H1 (cell line): ENCODE measurements at regions not wholly inside any gene's neighbourhood (a gene's known extent, or its start where the extent isn't known, plus 50 kb on each side); places are given as distances from the start of the nearest gene placed in this dataset.

Experiments
- CTCF ChIA-PET: fragments of 300-600 bp; sonication (Branson Sonifier 250); formaldehyde crosslinking; loops from one replicate; lab custom pipeline; 2021; ENCODE audit not compliant: partially characterized antibody; lab: Charles Lee
- POLR2A ChIA-PET: fragments of 300-600 bp; sonication (Branson Sonifier 250); formaldehyde crosslinking; loops from one replicate; lab custom pipeline; 2021; ENCODE audit warnings: inconsistent platforms; ENCODE audit not compliant: partially characterized antibody; lab: Charles Lee
- DNase-seq, 2 experiments: peaks; one replicate each; pipeline versions ENCODE4 v3.0.0 to v3.0.0-alpha.2; 2010 to 2022; ENCODE audit warnings: low spot score in 2 of 2, low read depth in 1 of 2, mixed read lengths in 1 of 2
- FAIRE-seq: peaks from 2 replicates; lab custom pipeline; 2011; peaks lifted over from hg19 to GRCh38; lab: Jason Lieb, UNC
- H2AFZ ChIP-seq: 2 replicates; pipeline ENCODE4 v1.8.1; 2012; ENCODE audit warnings: low read length, inconsistent platforms
- H2AK5ac ChIP-seq: 2 replicates; pipeline ENCODE4 v1.6.1; 2013; ENCODE audit warnings: low read depth, low read length
- H2BK120ac ChIP-seq: replicated peaks from 2 replicates; pipeline ENCODE3; 2013; ENCODE audit warnings: low read depth, low read length, inconsistent platforms
- H2BK12ac ChIP-seq: 2 replicates; pipeline ENCODE4 v1.6.1; 2013; ENCODE audit warnings: low read depth, low read length
- H2BK15ac ChIP-seq: 2 replicates; pipeline ENCODE4 v1.6.1; 2013; ENCODE audit warnings: low read length
- H2BK20ac ChIP-seq: 2 replicates; pipeline ENCODE4 v1.6.1; 2013; ENCODE audit warnings: low read length
- H2BK5ac ChIP-seq: 2 replicates; pipeline ENCODE4 v1.6.1; 2013; ENCODE audit warnings: low read depth, low read length
- H3K14ac ChIP-seq: 2 replicates; pipeline ENCODE4 v1.6.1; 2013; ENCODE audit warnings: inconsistent platforms; ENCODE audit not compliant: insufficient read length
- H3K18ac ChIP-seq: 2 replicates; pipeline ENCODE4 v1.6.1; 2013; ENCODE audit warnings: low read length; ENCODE audit errors: extremely low read depth
- H3K23ac ChIP-seq: 2 replicates; pipeline ENCODE4 v1.6.1; 2013; ENCODE audit warnings: inconsistent platforms; ENCODE audit not compliant: insufficient read length
- H3K23me2 ChIP-seq: 2 replicates; pipeline ENCODE4 v1.6.1; 2013; ENCODE audit warnings: low read depth, low read length
- H3K27ac ChIP-seq: 2 replicates; pipeline ENCODE4 v1.6.1; 2011; ENCODE audit warnings: low read depth, low read length, inconsistent platforms
- H3K27me3 ChIP-seq, 4 experiments: replicated peaks in 1 of 4; 1 replicate in 1 of 4; 2 replicates in 3 of 4; pipeline versions ENCODE4 v1.6.1 to v1.8.1; 2011 to 2013; ENCODE audit warnings: low read length in 3 of 4, mild to moderate bottlenecking in 3 of 4, inconsistent platforms in 2 of 4, mixed read lengths in 2 of 4, moderate library complexity in 1 of 4; ENCODE audit not compliant: control insufficient read depth in 3 of 4, insufficient read depth in 3 of 4; ENCODE audit errors: extremely low read depth in 1 of 4
- H3K36me3 ChIP-seq, 4 experiments: 2 replicates each; pipeline versions ENCODE4 v1.6.1 to v1.8.1; 2011 to 2013; ENCODE audit warnings: mild to moderate bottlenecking in 4 of 4, low read length in 3 of 4, moderate library complexity in 2 of 4, control low read depth in 1 of 4, inconsistent platforms in 1 of 4; ENCODE audit not compliant: insufficient read depth in 4 of 4, control insufficient read depth in 2 of 4
- H3K4ac ChIP-seq: replicated peaks from 2 replicates; pipeline ENCODE3; 2013; ENCODE audit warnings: low read length, low read depth, mixed read lengths, inconsistent platforms; ENCODE audit not compliant: insufficient read length
- H3K4me1 ChIP-seq, 4 experiments: replicated peaks in 1 of 4; 1 replicate in 1 of 4; 2 replicates in 3 of 4; pipeline versions ENCODE4 v1.6.1 to v1.8.1; 2011 to 2013; ENCODE audit warnings: low read length in 3 of 4, inconsistent platforms in 2 of 4, mixed read lengths in 1 of 4; ENCODE audit not compliant: insufficient read depth in 4 of 4, control insufficient read depth in 3 of 4
- H3K4me2 ChIP-seq, 2 experiments: 2 replicates each; pipeline versions ENCODE4 v1.6.1 to v1.8.1; 2011 to 2013; ENCODE audit warnings: low read depth in 2 of 2, low read length in 2 of 2, control low read depth in 1 of 2, inconsistent platforms in 1 of 2, mild to moderate bottlenecking in 1 of 2; ENCODE audit not compliant: insufficient read depth in 1 of 2
- H3K4me3 ChIP-seq, 4 experiments: fragments of 200-600, 300-600 bp in 1 of 4; sonication (generic), shearing (Covaris generic), sonication (Bioruptor Twin) in 1 of 4; 2 replicates each; pipeline versions ENCODE4 v1.5.1 to v1.8.1; 2011 to 2016; ENCODE audit warnings: low read length in 4 of 4, low read depth in 3 of 4, control low read depth in 2 of 4, inconsistent platforms in 2 of 4, mild to moderate bottlenecking in 2 of 4, mixed read lengths in 1 of 4, moderate library complexity in 1 of 4; ENCODE audit not compliant: insufficient read depth in 2 of 4; ENCODE audit errors: extremely low read depth in 1 of 4
- H3K56ac ChIP-seq: replicated peaks from 2 replicates; pipeline ENCODE3; 2013; ENCODE audit warnings: low read depth, mild to moderate bottlenecking, mixed read lengths, low read length, inconsistent platforms; ENCODE audit not compliant: insufficient read length
- H3K79me1 ChIP-seq: 2 replicates; pipeline ENCODE4 v1.6.1; 2013; ENCODE audit warnings: low read depth, low read length, control low read depth
- H3K79me2 ChIP-seq, 2 experiments: 2 replicates each; pipeline versions ENCODE4 v1.6.1 to v1.8.1; 2012 to 2013; ENCODE audit warnings: low read length in 2 of 2, mild to moderate bottlenecking in 2 of 2, inconsistent platforms in 1 of 2; ENCODE audit not compliant: insufficient read depth in 2 of 2, control insufficient read depth in 1 of 2
- H3K9ac ChIP-seq, 4 experiments: replicated peaks in 1 of 4; 1 replicate in 1 of 4; 2 replicates in 3 of 4; pipeline versions ENCODE4 v1.6.1 to v1.8.1; 2011 to 2013; ENCODE audit warnings: low read depth in 3 of 4, low read length in 3 of 4, control low read depth in 2 of 4, mild to moderate bottlenecking in 2 of 4, moderate library complexity in 2 of 4, inconsistent platforms in 1 of 4; ENCODE audit errors: extremely low read depth in 1 of 4
- H3K9me3 ChIP-seq, 2 experiments: 2 replicates each; pipeline versions ENCODE4 v1.6.1 to v1.8.1; 2012 to 2013; ENCODE audit warnings: mild to moderate bottlenecking in 2 of 2, moderate library complexity in 2 of 2, control low read depth in 1 of 2, inconsistent platforms in 1 of 2, low read depth in 1 of 2, low read length in 1 of 2, mixed read lengths in 1 of 2; ENCODE audit not compliant: insufficient read depth in 2 of 2
- H4K20me1 ChIP-seq, 2 experiments: replicated peaks in 1 of 2; 2 replicates each; pipeline versions ENCODE3 to v1.8.1; 2011 to 2013; ENCODE audit warnings: inconsistent platforms in 2 of 2, low read length in 2 of 2, mild to moderate bottlenecking in 1 of 2; ENCODE audit not compliant: insufficient read depth in 2 of 2, control insufficient read depth in 1 of 2
- H4K5ac ChIP-seq: 2 replicates; pipeline ENCODE4 v1.6.1; 2013; ENCODE audit warnings: low read length, low read depth, mixed read lengths, inconsistent platforms; ENCODE audit not compliant: insufficient read length
- H4K8ac ChIP-seq: 2 replicates; pipeline ENCODE4 v1.8.0; 2013; ENCODE audit warnings: mild to moderate bottlenecking, moderate library complexity, low read length, inconsistent platforms; ENCODE audit not compliant: insufficient read depth; ENCODE audit errors: extremely low read depth
- H4K91ac ChIP-seq: replicated peaks from 2 replicates; pipeline ENCODE3; 2013; ENCODE audit warnings: low read length, mixed read lengths, inconsistent platforms; ENCODE audit not compliant: insufficient read length
- JUN ChIP-seq: IDR thresholded peaks from 2 replicates; pipeline ENCODE4 v1.6.1; 2011; ENCODE audit warnings: low read depth, mild to moderate bottlenecking, improper control_type of control experiment, low read length
- YY1 ChIP-seq: IDR thresholded peaks from 2 replicates; pipeline ENCODE4 v1.6.1; 2011; ENCODE audit warnings: low read depth, mild to moderate bottlenecking, low read length
- WGBS, 2 experiments: shearing (Covaris generic) in 1 of 2; methylation state at CpG; one replicate each; pipeline versions ENCODE4 v1.1.6 to v1.1.7; 2013 to 2015; ENCODE audit warnings: low lambda C conversion rate in 2 of 2, mixed read lengths in 2 of 2, inconsistent platforms in 1 of 2, low coverage in 1 of 2, missing lambda C conversion rate in 1 of 2; ENCODE audit not compliant: insufficient replicate concordance in 2 of 2, insufficient coverage in 1 of 2, insufficient read length in 1 of 2; ENCODE audit errors: extremely low coverage in 1 of 2, missing lambda C conversion rate in 1 of 2; 5-methylcytosine and 5-hydroxymethylcytosine counted together

DNA sequence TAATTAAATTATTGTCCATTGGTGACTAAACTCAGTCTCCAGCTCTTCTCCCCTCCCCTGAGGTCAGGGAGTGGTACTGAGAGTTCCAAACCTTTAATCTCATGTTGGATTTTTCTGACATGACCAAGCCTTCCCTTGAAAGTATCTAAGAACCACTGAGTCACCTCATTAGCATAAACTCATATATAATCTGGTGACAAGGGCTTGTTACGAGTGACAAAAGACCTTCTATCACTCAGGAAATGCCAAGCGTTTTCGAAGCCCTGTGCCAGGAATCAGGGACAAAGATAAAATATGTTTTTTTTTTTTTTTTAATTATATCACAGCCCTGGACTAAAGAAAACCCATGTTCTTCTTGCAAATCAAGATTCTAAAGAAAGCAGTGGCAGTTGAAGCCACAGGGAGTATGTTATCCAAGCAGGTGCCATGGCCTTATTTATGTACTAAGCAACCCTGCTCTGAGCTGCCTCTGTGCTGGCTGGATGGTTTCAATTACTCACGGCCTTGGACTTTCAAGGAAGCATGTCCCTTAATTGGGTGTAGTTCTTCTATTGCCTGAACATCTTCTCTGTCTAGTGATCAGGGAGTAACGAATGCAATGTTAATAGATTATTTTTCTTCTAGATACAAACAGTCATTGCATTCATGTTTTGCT is 169.0 kb upstream of the PRKCQ start:
- no peak overlapping the region for H3K4me2 ChIP-seq

More for the DNA sequence above, 169.0 kb upstream of the PRKCQ start:
- Histone ChIP-seq H2BK12ac (no peak overlapping the region), H4K8ac (no peak overlapping the region), H2AFZ (no peak overlapping the region), H3K23ac (no peak overlapping the region), H3K79me1 (no peaks in the 10 kb centered on the region), H3K56ac (no peak overlapping the region), H2BK15ac (no peak overlapping the region), H3K4me3 (no peak overlapping the region), H4K20me1 (no peaks in the 10 kb centered on the region), H2BK20ac (no peak overlapping the region), H2AK5ac (no peak overlapping the region), H3K27me3 (no peaks in the 10 kb centered on the region), H2BK120ac (no peak overlapping the region), H3K18ac (no peak overlapping the region), H3K9me3 (no peaks in the 10 kb centered on the region), H2BK5ac (no peak overlapping the region), H3K79me2 (no peaks in the 10 kb centered on the region), H3K9ac (no peak overlapping the region), H3K14ac (no peak overlapping the region), H3K4me1 (peaks cover 0 to 8% (median 5%) of the 10 kb centered on the region in 4 experiments; a peak in 5 of 7 replicates), H4K91ac (no peak overlapping the region), H3K27ac (no peak overlapping the region), H3K36me3 (no peaks in the 10 kb centered on the region), H3K4ac (no peak overlapping the region), H3K23me2 (no peaks in the 10 kb centered on the region; the same call in 1 of the 2 replicates), H4K5ac (no peak overlapping the region)
- ChIA-PET POLR2A (no interaction called here), CTCF (no interaction called here)
- FAIRE-seq: no peak
- no peak for TF ChIP-seq JUN
- no peak for TF ChIP-seq YY1
- DNase-seq: no peak
- 88% methylated on average over 5 of the region's 5 CpGs; no CpG with 5 or more reads in 1 of the 2 experiments for WGBS, 2 experiments
